GM23248 (cell line): ENCODE measurements at regions not wholly inside any gene's neighbourhood (a gene's known extent, or its start where the extent isn't known, plus 50 kb on each side); places are given as distances from the start of the nearest gene placed in this dataset.

Experiments used
- EZH2 ChIP-seq: fragments of 200-600 bp; sonication (generic); IDR thresholded peaks from 2 replicates; pipeline ENCODE4 v1.6.1; 2018; ENCODE audit warnings: antibody characterized with exemption, mild to moderate bottlenecking; ENCODE audit not compliant: insufficient read depth, poor library complexity, severe bottlenecking
- EZH2phosphoT487 ChIP-seq: fragments of 200-600 bp; sonication (generic); IDR thresholded peaks from 2 replicates; pipeline ENCODE4 v1.6.1; 2018; ENCODE audit warnings: antibody characterized with exemption, moderate library complexity, mild to moderate bottlenecking, low read depth; ENCODE audit not compliant: insufficient read depth

GRCh38 chr12:25872137-25872536 is 86.3 kb upstream of the RASSF8 start:
- TF ChIP-seq EZH2 (no peak), EZH2phosphoT487 (no peak)
